ENCODE measurements at regions not wholly inside any gene's neighbourhood (a gene's known extent, or its start where the extent isn't known, plus 50 kb on each side); places are given as distances from the start of the nearest gene placed in this dataset.

GRCh38 chr12:67915335-67915851 is 73.9 kb upstream of the IFNG-AS1 start:
- TF ChIP-seq EZH2 (IDR thresholded peaks at IDR 0.05; ENCODE audit: borderline replicate concordance, low read length) (no peak), CTCF (IDR thresholded peaks at IDR 0.05; ENCODE audit: low read length) (no peak)
- H3K4me3 ChIP-seq (ENCODE audit: low read depth, low read length, poor library complexity, severe bottlenecking): no peak overlapping the region
- H4K20me1 ChIP-seq (ENCODE audit: insufficient read depth, low read length): no peaks in the 10 kb centered on the region
- H3K27ac ChIP-seq (ENCODE audit: low read depth, low read length, poor library complexity, severe bottlenecking): no peak overlapping the region
- H3K79me2 ChIP-seq (ENCODE audit: insufficient read depth, low read length): no peaks in the 10 kb centered on the region
- H3F3A ChIP-seq (ENCODE audit: insufficient read depth, low read length): no peaks in the 10 kb centered on the region
- H2AFZ ChIP-seq (ENCODE audit: low read length): no peak overlapping the region
- no peak overlapping the region for H3K9ac ChIP-seq (ENCODE audit: low read length)
- H3K4me2 ChIP-seq (ENCODE audit: low read length): no peak overlapping the region
- no peaks in the 10 kb centered on the region for H3K9me2 ChIP-seq (ENCODE audit: low read depth, low read length)
- no peaks in the 10 kb centered on the region for H3K4me1 ChIP-seq (ENCODE audit: insufficient read depth, low read length, severe bottlenecking)
- H3K27me3 ChIP-seq (ENCODE audit: insufficient read depth, low read length): no peaks in the 10 kb centered on the region
- no peaks in the 10 kb centered on the region for H3K9me3 ChIP-seq (ENCODE audit: low read length)
- no peaks in the 10 kb centered on the region for H3K36me3 ChIP-seq (ENCODE audit: insufficient read depth, low read length)

- no peaks in the 10 kb centered on the region for H3K9me2 ChIP-seq (ENCODE audit: low read depth, low read length)
- no peak overlapping the region for H3K4me3 ChIP-seq (ENCODE audit: low read depth, low read length, poor library complexity, severe bottlenecking)
- H3K27me3 ChIP-seq (ENCODE audit: insufficient read depth, low read length): no peaks in the 10 kb centered on the region
- H3F3A ChIP-seq (ENCODE audit: insufficient read depth, low read length): no peaks in the 10 kb centered on the region
- H2AFZ ChIP-seq (ENCODE audit: low read length): no peak overlapping the region
- H3K4me2 ChIP-seq (ENCODE audit: low read length): no peak overlapping the region
- no peak overlapping the region for H3K9ac ChIP-seq (ENCODE audit: low read length)
- no peaks in the 10 kb centered on the region for H3K36me3 ChIP-seq (ENCODE audit: insufficient read depth, low read length)
- H3K79me2 ChIP-seq (ENCODE audit: insufficient read depth, low read length): no peaks in the 10 kb centered on the region
- H3K27ac ChIP-seq (ENCODE audit: low read depth, low read length, poor library complexity, severe bottlenecking): no peak overlapping the region
- no peaks in the 10 kb centered on the region for H3K9me3 ChIP-seq (ENCODE audit: low read length)
- H3K4me1 ChIP-seq (ENCODE audit: insufficient read depth, low read length, severe bottlenecking): no peaks in the 10 kb centered on the region
- H4K20me1 ChIP-seq (ENCODE audit: insufficient read depth, low read length): no peaks in the 10 kb centered on the region
- TF ChIP-seq EZH2 (IDR thresholded peaks at IDR 0.05; ENCODE audit: borderline replicate concordance, low read length) (no peak), CTCF (IDR thresholded peaks at IDR 0.05; ENCODE audit: low read length) (no peak)
Observed at GRCh38 chr12:67916266-67916970, 72.8 kb upstream of the IFNG-AS1 start.

GRCh38 chr12:67917811-67918210 is 71.4 kb upstream of the IFNG-AS1 start:
- Histone ChIP-seq H3K27ac (ENCODE audit: low read depth, low read length, poor library complexity, severe bottlenecking) (no peak overlapping the region), H3K79me2 (ENCODE audit: insufficient read depth, low read length) (no peaks in the 10 kb centered on the region), H3K36me3 (ENCODE audit: insufficient read depth, low read length) (no peaks in the 10 kb centered on the region), H3K9me2 (ENCODE audit: low read depth, low read length) (no peaks in the 10 kb centered on the region), H3K9me3 (ENCODE audit: low read length) (no peaks in the 10 kb centered on the region), H2AFZ (ENCODE audit: low read length) (no peak overlapping the region), H3K4me1 (ENCODE audit: insufficient read depth, low read length, severe bottlenecking) (no peaks in the 10 kb centered on the region), H4K20me1 (ENCODE audit: insufficient read depth, low read length) (no peaks in the 10 kb centered on the region), H3K9ac (ENCODE audit: low read length) (no peak overlapping the region), H3K27me3 (ENCODE audit: insufficient read depth, low read length) (no peaks in the 10 kb centered on the region), H3K4me3 (ENCODE audit: low read depth, low read length, poor library complexity, severe bottlenecking) (no peak overlapping the region), H3F3A (ENCODE audit: insufficient read depth, low read length) (no peaks in the 10 kb centered on the region), H3K4me2 (ENCODE audit: low read length) (no peak overlapping the region)
- no peak for TF ChIP-seq CTCF (IDR thresholded peaks at IDR 0.05; ENCODE audit: low read length)
- TF ChIP-seq EZH2 (IDR thresholded peaks at IDR 0.05; ENCODE audit: borderline replicate concordance, low read length): no peak

Measured in OCI-LY1 (cell line).